Adrenal gland (tissue), 9 donors: ENCODE measurements at regions not wholly inside any gene's neighbourhood (a gene's known extent, or its start where the extent isn't known, plus 50 kb on each side); places are given as distances from the start of the nearest gene placed in this dataset.

Experiments
- DNase-seq, 7 donors: peaks; one replicate each; pipeline ENCODE4 v3.0.0-alpha.2; 2019 to 2020
- H3K27ac ChIP-seq, 5 donors: fragments of 200-600 bp; sonication (generic) in 4 of 5; 1 replicate in 3 of 5; 2 replicates in 2 of 5; pipeline versions ENCODE4 v1.5.1 to v1.8.0; 2016 to 2020; ENCODE audit warnings: mild to moderate bottlenecking in 1 of 5
- H3K27me3 ChIP-seq: fragments of 200-600 bp; 2 replicates; pipeline ENCODE4 v1.8.0; 2021
- H3K36me3 ChIP-seq, 2 donors: fragments of 200-600 bp; replicated peaks in 1 of 2; 1 replicate in 1 of 2; 2 replicates in 1 of 2; pipeline versions ENCODE4 v1.5.1 to v1.8.0; 2018 to 2022
- H3K4me1 ChIP-seq, 2 donors: fragments of 200-600 bp; replicated peaks in 1 of 2; 1 replicate in 1 of 2; 2 replicates in 1 of 2; pipeline versions ENCODE4 v1.5.1 to v1.8.0; 2018 to 2021
- H3K4me3 ChIP-seq, 4 donors: fragments of 200-600 bp; sonication (generic) in 3 of 4; one replicate each; pipeline ENCODE4 v1.5.1; 2016 to 2018
- H3K9me3 ChIP-seq, 3 donors: fragments of 200-600 bp; sonication (generic) in 1 of 3; replicated peaks in 1 of 3; 1 replicate in 2 of 3; 2 replicates in 1 of 3; pipeline versions ENCODE4 v1.5.1 to v1.8.0; 2016 to 2021
- POLR2A ChIP-seq, 2 donors: fragments of 450-650 bp; IDR thresholded peaks; one replicate each; pipeline ENCODE4 v1.6.1; 2017; ENCODE audit warnings: antibody characterized with exemption in 2 of 2, mild to moderate bottlenecking in 2 of 2, moderate library complexity in 1 of 2
- WGBS, 4 donors: extraction: QIAGEN DNeasy Blood & Tissue Kit in 2 of 4; methylation state at CpG; one replicate each; pipeline versions ENCODE4 v1.1.5 to v1.1.7; 2013 to 2017; 5-methylcytosine and 5-hydroxymethylcytosine counted together
- intact Hi-C, 2 donors: fragments of 100-400 bp; cut with DNase I; formaldehyde crosslinking; loops; one replicate each; pipeline versions ENCODE4 v1.14.1 to v1.15.0; 2022 to 2023
- TF ChIP-seq, protein P1 (sequence below), 6 experiments: fragments of 450-650 bp in 4 of 6; fragments of 200-600 bp in 2 of 6; sonication (generic) in 1 of 6; IDR thresholded peaks; 1 replicate in 5 of 6; 2 replicates in 1 of 6; pipeline versions ENCODE4 v1.5.1 to v1.8.0; 2016 to 2021; ENCODE audit warnings: antibody characterized with exemption in 6 of 6, mild to moderate bottlenecking in 2 of 6, moderate library complexity in 1 of 6
- donor health status: healthy with polysubstance abuse.
- donor health status: Bipolar disorder and iron deficiency.
- donor health status: DM: yes; HTN: yes; CAD: no.
- donor health status: DM: no; HTN: no; CAD: no.
- donor health status: DM: no; HTN: no; CAD: no.

DNA sequence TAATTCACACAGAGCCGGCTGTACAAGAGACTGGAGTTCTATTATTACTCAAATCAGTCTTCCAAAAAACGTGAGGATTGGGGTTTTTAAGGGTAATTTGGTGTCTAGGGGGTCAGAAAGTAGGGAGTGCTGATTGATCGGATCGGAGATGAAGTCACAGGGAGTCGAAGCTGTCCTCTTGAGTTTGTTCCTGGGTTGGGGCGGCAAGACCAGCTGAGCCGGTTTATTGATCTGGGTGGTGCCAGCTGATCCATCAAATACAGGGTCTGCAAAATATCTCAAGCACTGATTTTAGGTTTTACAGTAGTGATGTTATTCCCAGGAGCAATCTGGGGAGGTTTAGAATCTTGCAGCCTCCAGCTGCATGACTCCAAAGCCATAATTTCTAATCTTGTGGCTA is 262.7 kb downstream of the KCNRG start:
- Histone ChIP-seq H3K36me3 (no peaks in the 10 kb centered on the region), H3K4me3 (no peak overlapping the region), H3K4me1 (no peaks in the 10 kb centered on the region), H3K27me3 (no peaks in the 10 kb centered on the region), H3K9me3 (no peaks in the 10 kb centered on the region), H3K27ac (no peak overlapping the region)
- DNase-seq: no peak
- TF ChIP-seq POLR2A (IDR thresholded peaks at IDR 0.05): no peak
- TF ChIP-seq, protein P1, sequence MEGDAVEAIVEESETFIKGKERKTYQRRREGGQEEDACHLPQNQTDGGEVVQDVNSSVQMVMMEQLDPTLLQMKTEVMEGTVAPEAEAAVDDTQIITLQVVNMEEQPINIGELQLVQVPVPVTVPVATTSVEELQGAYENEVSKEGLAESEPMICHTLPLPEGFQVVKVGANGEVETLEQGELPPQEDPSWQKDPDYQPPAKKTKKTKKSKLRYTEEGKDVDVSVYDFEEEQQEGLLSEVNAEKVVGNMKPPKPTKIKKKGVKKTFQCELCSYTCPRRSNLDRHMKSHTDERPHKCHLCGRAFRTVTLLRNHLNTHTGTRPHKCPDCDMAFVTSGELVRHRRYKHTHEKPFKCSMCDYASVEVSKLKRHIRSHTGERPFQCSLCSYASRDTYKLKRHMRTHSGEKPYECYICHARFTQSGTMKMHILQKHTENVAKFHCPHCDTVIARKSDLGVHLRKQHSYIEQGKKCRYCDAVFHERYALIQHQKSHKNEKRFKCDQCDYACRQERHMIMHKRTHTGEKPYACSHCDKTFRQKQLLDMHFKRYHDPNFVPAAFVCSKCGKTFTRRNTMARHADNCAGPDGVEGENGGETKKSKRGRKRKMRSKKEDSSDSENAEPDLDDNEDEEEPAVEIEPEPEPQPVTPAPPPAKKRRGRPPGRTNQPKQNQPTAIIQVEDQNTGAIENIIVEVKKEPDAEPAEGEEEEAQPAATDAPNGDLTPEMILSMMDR (IDR thresholded peaks at IDR 0.05): no peak
- WGBS, 4 donors: 87 to 91% (median 91%) methylated on average over 7 of the region's 7 CpGs
- intact Hi-C loops: no loop called here

DNA sequence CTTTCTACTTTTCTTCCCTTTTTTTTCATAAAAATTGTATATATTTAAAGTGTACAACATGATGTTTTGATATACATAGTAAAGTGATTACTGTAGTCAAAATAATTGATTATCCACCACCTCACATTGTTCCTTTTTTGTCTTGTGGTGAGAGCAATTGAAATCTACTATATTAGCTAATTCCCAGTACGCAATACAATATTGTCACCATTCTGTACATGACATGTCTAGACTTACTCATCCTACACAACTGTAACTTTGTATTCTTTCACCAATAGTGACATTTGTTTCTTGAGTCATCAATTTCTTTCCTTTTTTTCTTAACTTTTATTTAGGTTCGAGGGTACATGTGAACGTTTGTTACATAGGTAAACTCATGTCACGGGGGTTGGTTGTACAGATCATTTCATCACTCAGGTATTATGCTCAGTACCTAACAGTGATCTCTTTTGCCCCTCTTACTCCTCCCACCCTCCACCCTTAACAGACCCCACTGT is 265.2 kb downstream of the KCNRG start:
- no peaks in the 10 kb centered on the region for H3K9me3 ChIP-seq
- H3K4me3 ChIP-seq: no peak overlapping the region
- TF ChIP-seq POLR2A (IDR thresholded peaks at IDR 0.05): no peak
- TF ChIP-seq, protein P1 (IDR thresholded peaks at IDR 0.05): no peak
- no peak for DNase-seq
- H3K27ac ChIP-seq: no peak overlapping the region
- H3K27me3 ChIP-seq: no peaks in the 10 kb centered on the region
- 87 to 91% (median 90%) methylated on average over 4 of the region's 4 CpGs for WGBS, 4 donors
- H3K4me1 ChIP-seq: no peaks in the 10 kb centered on the region
- intact Hi-C loops: no loop called here
- no peaks in the 10 kb centered on the region for H3K36me3 ChIP-seq

DNA sequence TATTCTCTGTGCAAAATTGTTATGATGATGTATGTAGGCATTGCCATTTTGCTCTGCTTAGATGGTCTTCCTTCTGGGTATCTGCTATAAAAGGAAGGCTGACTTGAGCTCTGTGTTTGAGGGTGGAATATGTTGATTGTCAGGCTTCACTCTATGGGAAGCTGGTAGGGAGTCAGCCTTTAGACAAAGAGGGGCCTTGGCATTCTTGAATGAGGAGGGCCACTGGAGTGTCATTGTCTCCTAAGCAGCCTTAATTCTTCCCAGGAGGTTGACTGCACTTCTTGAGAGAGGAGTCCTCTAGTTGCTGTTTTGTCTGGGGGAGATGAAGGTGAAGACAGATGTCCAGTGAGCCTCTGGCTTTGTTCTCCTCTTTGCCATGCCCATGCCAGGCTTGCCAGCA is 266.8 kb downstream of the KCNRG start:
- no peaks in the 10 kb centered on the region for H3K4me1 ChIP-seq
- no peaks in the 10 kb centered on the region for H3K36me3 ChIP-seq
- intact Hi-C loops: no loop called here
- no peak overlapping the region for H3K27ac ChIP-seq
- H3K4me3 ChIP-seq: no peak overlapping the region
- no peak for DNase-seq
- TF ChIP-seq POLR2A (IDR thresholded peaks at IDR 0.05): no peak
- TF ChIP-seq, protein P1 (IDR thresholded peaks at IDR 0.05): no peak
- no peaks in the 10 kb centered on the region for H3K9me3 ChIP-seq
- no peaks in the 10 kb centered on the region for H3K27me3 ChIP-seq

DNA sequence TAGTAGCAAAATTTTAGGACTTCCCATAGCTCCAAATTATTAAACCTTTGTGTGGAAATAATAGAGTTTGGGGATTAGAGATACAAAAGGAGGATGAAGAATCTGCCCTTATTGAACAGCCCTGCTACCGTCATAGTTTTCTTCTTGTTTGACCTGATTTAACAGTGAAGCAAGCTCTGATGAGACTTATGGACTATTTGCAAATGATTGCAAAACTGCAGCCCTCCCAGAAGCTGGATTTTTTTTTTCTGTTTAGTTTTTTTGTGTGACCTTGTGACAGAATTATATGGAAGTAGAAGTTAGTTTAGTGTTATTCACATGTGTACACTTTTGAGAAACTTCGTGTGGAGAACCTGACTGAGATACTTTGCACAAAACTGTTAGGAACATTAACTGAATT is 267.8 kb downstream of the KCNRG start:
- Histone ChIP-seq H3K36me3 (no peaks in the 10 kb centered on the region), H3K27ac (no peak overlapping the region), H3K4me3 (no peak overlapping the region), H3K4me1 (no peaks in the 10 kb centered on the region), H3K9me3 (no peaks in the 10 kb centered on the region), H3K27me3 (no peaks in the 10 kb centered on the region)
- no peak for DNase-seq
- TF ChIP-seq, protein P1 (IDR thresholded peaks at IDR 0.05): no peak
- no peak for TF ChIP-seq POLR2A (IDR thresholded peaks at IDR 0.05)
- intact Hi-C loops: no loop called here
- 36 to 74% (median 60%) methylated on average over 2 of the region's 2 CpGs for WGBS, 4 donors
